HG03025 (cell line): ENCODE measurements at regions not wholly inside any gene's neighbourhood (a gene's known extent, or its start where the extent isn't known, plus 50 kb on each side); places are given as distances from the start of the nearest gene placed in this dataset.
"Not testable (repeated sequence)": the region's sequence is repeated elsewhere in the genome, so short reads cannot be mapped to it uniquely, and the experiment has no call there.

Experiments
- ATAC-seq: cut with Tn5 transposase; IDR thresholded peaks from one replicate; pipeline ENCODE4 v1.9.1; 2021; ENCODE audit warnings: mild to moderate bottlenecking, moderate library complexity; ENCODE audit not compliant: unreplicated experiment, low FRiP score

DNA sequence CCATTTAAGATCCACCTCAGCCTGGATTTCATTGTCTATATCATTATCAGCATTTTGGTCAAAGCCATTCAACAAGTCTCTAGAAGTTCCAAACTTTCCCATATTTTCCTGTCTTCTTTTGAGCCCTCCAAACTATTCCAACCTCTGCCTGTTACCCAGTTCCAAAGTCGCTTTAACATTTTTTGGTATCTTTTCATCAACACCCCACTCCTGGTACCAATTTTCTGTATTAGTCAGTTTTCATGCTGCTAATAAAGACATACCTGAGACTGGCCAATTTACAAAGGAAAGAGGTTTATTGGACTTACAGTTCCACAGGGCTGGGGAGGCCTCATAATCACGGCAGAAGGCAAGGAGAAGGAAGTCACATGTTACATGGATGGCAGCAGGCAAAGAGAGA lies 982.9 kb downstream of the TAF11L14 start:
- not testable (repeated sequence) for ATAC-seq

DNA sequence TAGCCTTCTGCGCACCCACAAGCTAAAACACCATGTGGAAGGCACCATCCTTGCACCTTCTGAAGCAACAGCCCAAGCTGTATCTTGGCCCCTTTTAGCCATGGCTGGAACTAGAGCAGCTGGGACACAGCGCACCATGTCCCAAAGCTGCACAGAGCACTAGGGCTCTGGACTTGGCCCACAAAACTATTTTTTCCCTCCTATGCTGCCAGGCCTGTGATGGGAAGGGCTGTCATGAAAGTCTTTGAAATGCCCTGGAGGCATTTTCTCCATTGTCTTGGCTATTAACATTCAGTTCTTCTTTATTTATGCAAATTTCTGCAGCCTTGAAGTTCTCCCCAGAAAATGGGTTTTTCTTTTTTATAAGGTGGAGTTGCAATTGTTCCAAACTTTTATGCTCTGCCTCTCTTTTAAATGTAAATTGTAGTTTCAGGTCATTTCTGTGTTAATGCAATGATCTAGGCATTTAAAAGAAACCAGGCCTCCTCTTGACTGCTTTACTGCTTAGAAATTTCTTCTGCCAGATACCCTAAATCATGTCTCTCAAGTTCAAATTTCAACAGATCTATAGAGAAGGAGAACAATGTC lies 996.3 kb downstream of the TAF11L14 start:
- ATAC-seq, result no peak

GRCh38 chr5:18652404-18653215 lies 1018.4 kb downstream of the TAF11L14 start:
- ATAC-seq, result no peak

DNA sequence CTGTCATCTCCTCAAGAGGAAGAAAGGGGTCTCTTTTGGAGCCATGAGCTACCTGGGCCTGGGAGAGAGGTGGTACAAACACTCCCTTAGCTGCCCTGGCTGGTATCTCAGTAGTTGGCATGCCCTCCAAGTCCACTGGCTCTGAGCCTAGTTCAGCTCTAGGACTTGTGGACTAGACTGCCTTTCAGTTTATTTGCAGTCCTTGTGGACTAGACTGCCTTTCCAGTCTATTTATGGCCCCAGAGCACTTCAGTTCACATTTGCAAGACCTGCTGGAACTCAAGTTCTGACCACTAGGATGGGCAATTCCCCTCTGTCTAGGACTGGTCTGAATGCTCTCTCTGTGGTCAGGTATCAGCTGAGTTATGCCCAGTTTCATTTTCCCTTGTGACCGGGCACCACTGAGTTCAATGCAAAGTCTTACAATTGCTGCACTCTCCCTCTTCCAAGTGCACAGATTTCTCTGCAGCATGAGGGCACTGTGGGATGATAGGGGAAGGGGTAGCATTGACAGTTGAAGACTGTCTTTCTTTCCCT lies 1019.0 kb downstream of the TAF11L14 start:
- no peak for ATAC-seq

GRCh38 chr5:18660511-18660910 lies 1026.3 kb downstream of the TAF11L14 start:
- no peak for ATAC-seq

DNA sequence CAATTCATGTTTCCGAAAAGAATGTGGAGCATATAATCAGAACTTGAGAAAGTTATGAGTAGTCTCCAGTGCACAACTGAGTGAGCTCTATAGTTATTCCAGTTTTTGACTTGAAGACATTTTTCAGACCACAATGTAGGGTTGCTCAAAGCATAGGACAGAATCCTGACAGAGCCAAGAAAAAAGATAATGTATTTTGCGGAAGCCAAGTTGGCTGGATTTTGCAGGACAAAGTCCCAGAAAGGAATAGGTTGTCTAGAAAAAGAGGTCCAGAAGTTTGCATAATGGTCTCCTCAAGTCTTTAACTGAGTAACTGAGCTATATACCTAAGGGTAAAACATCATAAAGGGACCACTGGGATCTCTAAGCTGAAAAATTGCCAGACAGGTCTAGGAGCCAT lies 1028.0 kb downstream of the TAF11L14 start:
- no peak for ATAC-seq

GRCh38 chr5:18674212-18674611 lies 1040.0 kb downstream of the TAF11L14 start:
- not testable (repeated sequence) for ATAC-seq

DNA sequence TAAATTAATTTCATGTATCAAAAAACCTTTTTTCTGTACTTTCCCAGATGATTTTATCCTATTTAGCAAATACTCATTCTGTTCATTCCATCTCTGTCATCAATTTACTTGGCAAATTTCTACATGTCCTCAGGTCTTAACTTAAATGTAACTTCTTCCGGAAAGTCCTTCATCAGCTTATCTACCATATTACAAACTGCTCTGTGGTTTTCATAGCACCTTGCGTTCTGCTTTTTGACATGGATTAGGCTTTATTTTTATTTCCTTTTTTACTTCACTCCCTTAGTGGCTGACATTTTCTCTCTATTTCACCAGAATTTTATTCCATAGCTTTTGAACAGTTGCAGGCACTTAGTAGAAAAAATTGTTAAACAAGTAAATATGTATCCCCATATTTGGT lies 1040.8 kb downstream of the TAF11L14 start:
- ATAC-seq, result no peak

DNA sequence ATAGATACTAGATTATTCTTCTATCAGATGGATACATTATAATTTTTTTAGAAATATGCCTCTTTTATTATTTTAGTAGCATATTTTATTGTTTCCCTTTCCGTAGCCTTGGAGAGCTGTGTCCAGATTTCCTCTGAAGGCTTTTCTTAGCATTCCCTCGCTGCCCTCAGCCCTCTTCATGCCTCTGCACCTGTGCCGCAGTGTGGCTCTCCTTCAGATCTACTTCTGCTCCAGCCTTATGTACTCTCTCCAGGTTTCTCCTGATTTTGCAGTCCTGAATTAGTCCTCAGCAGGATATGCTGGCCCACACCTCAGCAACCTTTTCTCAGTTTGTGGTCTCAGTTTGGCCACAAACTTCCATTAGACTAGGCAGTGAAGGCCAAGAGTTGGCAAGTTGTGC lies 1052.0 kb downstream of the TAF11L14 start:
- no peak for ATAC-seq

DNA sequence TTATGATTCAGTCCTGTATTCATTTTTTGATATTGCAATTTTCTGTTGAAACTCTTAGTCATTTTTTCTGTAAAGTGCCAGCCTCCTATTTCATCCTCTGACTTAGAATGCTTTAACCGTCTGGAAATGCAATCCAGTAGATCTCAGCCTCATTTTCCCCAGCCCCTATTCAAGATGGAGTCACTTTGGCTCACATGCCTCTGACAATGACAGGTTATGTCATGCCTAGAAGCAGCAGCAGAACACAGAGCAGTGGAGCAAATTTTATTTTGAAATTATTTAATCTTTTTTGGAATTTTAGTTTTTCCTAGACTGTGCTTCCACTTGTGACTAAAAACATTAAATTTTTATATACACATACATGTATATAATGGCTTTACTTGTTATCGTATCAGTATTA lies 1053.2 kb downstream of the TAF11L14 start:
- no peak for ATAC-seq

DNA sequence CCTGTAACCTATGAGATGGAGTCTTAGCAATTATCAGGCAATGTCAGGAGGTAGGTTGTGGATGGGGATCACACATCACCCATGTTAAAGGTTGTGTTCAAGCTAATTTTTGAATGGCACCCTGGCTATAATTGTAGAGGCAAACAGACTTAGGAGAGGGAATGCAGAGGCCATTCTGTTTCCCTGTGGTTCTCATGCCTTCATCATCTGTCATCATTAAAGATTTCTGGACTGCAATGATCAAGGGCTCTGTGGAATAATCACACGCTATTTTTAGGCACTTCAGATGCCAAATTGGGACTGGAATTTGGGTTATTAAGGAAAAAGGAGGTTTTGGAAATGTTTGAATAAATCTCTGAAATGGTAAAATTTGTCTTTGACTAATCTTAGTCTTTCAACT lies 1065.4 kb downstream of the TAF11L14 start:
- no peak for ATAC-seq

- ATAC-seq, result no peak
Observed at GRCh38 chr5:18702821-18703220, 1068.6 kb downstream of the TAF11L14 start.

- ATAC-seq, result no peak
Observed at GRCh38 chr5:18712936-18713485, 1078.8 kb downstream of the TAF11L14 start.

DNA sequence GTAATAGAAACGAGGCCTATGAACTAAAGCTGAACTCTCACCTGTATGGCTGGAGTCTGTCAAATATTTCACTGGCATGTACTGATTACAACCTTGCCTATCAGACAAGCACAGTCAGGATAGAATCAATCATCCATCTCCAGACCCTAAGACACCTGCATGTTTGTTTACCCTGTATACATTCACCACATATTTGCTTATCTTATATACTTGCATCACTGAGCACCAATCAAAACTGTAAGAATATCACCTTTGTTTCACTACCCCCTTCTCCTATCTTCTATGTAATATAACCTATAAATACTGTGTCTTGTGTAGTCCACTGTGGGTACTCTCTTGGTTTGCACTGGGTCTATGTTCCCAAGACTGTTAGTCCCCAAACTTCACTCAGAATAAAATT lies 1085.7 kb downstream of the TAF11L14 start:
- ATAC-seq, result no peak

DNA sequence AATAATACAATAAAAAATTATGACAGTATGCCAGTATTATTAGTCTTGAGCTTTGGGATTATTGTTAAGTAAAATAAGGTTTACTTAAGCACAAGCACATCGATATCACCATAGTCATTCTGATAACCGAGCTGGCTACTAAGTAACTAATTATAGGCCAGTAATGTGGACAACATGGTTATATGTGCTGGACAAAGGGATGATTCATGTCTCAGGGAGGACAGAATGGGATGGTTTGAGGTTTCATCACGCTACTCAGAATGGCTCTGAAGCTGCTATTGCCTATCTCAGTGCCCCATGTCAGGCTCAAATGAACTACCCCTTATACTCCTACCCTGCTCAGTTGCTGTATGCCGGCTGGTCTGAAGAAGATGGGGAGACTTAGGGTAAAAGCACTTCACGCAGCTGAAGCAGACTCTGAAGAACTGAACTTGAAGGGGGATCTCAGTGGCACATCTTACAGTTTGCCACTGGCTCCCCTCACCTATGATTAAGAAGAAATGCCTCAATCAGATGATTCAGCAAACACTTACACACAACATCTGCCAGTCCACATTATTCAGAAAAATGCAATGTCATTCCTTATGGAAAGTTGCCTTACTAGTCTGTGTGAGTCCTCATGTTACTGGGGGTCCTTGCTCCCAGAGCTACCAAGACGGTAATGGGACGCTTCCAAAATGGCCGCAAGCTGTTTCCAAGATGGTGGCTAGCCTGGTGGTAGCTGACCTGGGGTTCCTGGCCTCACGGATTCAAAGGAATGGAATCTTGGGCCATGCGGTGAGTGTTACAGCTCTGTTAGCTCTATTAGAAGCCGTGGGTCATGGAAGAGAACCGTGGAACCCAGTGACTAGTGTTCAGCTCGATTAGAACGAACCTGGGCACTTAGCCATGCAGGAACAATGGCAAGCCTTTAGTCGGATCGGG lies 1098.6 kb downstream of the TAF11L14 start:
- ATAC-seq, result no peak

DNA sequence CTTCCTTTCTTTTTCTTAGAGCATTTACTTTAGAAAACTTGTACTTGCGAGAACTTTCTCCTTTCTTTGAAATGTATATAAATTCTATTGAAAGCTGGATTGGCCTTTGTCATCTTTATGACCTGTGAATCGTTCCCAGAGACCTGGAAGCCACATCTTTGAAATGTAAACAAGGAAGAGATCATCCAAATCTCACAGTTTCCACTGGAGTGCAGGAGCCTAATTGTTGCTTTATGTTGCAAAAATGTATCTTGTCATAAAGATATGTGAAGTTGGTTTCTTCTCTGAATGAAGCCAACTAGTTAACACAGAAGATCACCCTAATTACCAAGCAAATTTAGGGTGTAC lies 1101.8 kb downstream of the TAF11L14 start:
- ATAC-seq, result no peak

GRCh38 chr5:18736736-18737135 lies 1102.5 kb downstream of the TAF11L14 start:
- ATAC-seq, result not testable (repeated sequence)

GRCh38 chr5:18740301-18740700 lies 1106.0 kb downstream of the TAF11L14 start:
- ATAC-seq, result no peak

GRCh38 chr5:18742830-18743229 lies 1108.6 kb downstream of the TAF11L14 start:
- ATAC-seq, result no peak

- ATAC-seq, result no peak
Observed at GRCh38 chr5:18744441-18744840, 1110.2 kb downstream of the TAF11L14 start.
